ENCODE measurements at regions not wholly inside any gene's neighbourhood (a gene's known extent, or its start where the extent isn't known, plus 50 kb on each side); places are given as distances from the start of the nearest gene placed in this dataset.

DNA sequence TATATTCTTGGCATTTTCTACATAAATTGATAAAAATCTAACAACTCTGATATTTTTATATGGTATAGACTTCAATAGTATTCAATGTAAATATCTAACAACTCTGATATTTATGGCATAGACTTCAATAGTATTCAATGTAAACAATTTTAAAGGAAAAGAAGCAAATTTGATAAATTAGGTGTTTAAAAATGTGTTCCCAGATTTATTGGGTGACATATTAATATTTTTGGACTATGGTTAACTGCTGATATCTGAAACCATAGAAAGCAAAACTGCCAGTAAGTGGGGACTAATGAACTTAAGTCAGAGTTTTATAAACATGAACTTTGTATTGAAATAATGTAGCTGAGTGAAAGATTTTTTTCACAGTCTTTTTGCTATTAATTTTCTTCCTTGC lies 1576.0 kb upstream of the DDX18 start:
- Histone ChIP-seq H3K23ac (ENCODE audit: insufficient read length) (no peak overlapping the region), H3K18ac (ENCODE audit: extremely low read depth, low read length) (no peak overlapping the region), H3K79me1 (ENCODE audit: low read depth, low read length) (no peaks in the 10 kb centered on the region), H3K4me3 (ENCODE audit: extremely low read depth in 1 of 4, insufficient read depth in 2 of 4, low read depth in 3 of 4, low read length in 4 of 4) (no peak overlapping the region), H3K4me2 (ENCODE audit: insufficient read depth in 1 of 2, low read depth in 2 of 2, low read length in 2 of 2) (no peak overlapping the region), H3K23me2 (ENCODE audit: low read depth, low read length) (no peaks in the 10 kb centered on the region), H4K91ac (replicated peaks; ENCODE audit: insufficient read length, low read length) (no peak overlapping the region), H3K14ac (ENCODE audit: insufficient read length) (no peak overlapping the region), H2AK5ac (ENCODE audit: low read depth, low read length) (no peak overlapping the region), H3K27me3 (replicated peaks in 1 of 4; ENCODE audit: control insufficient read depth in 3 of 4, extremely low read depth in 1 of 4, insufficient read depth in 3 of 4, low read length in 3 of 4) (no peaks in the 10 kb centered on the region), H2BK12ac (ENCODE audit: low read depth, low read length) (no peak overlapping the region), H3K79me2 (ENCODE audit: control insufficient read depth in 1 of 2, insufficient read depth in 2 of 2, low read length in 2 of 2) (no peaks in the 10 kb centered on the region), H4K20me1 (replicated peaks in 1 of 2; ENCODE audit: control insufficient read depth in 1 of 2, insufficient read depth in 2 of 2, low read length in 2 of 2) (no peaks in the 10 kb centered on the region), H3K27ac (ENCODE audit: low read depth, low read length) (no peak overlapping the region), H3K9ac (replicated peaks in 1 of 4; ENCODE audit: extremely low read depth in 1 of 4, low read depth in 3 of 4, low read length in 3 of 4) (no peak overlapping the region), H3K4ac (replicated peaks; ENCODE audit: insufficient read length, low read depth, low read length) (no peak overlapping the region), H4K5ac (ENCODE audit: insufficient read length, low read depth, low read length) (no peak overlapping the region), H4K8ac (ENCODE audit: extremely low read depth, insufficient read depth, low read length) (no peak overlapping the region), H2BK5ac (ENCODE audit: low read depth, low read length) (no peak overlapping the region), H2BK20ac (ENCODE audit: low read length) (no peak overlapping the region), H2BK15ac (ENCODE audit: low read length) (no peak overlapping the region), H3K9me3 (ENCODE audit: insufficient read depth in 2 of 2, low read depth in 1 of 2, low read length in 1 of 2) (no peaks in the 10 kb centered on the region), H3K36me3 (ENCODE audit: control insufficient read depth in 2 of 4, insufficient read depth in 4 of 4, low read length in 3 of 4) (no peaks in the 10 kb centered on the region), H2AFZ (ENCODE audit: low read length) (no peak overlapping the region), H3K4me1 (replicated peaks in 1 of 4; ENCODE audit: control insufficient read depth in 3 of 4, insufficient read depth in 4 of 4, low read length in 3 of 4) (peaks cover 0 to 3% (median 0%) of the 10 kb centered on the region in 4 experiments; a peak in 1 of 7 replicates), H3K56ac (replicated peaks; ENCODE audit: insufficient read length, low read depth, low read length) (no peak overlapping the region), H2BK120ac (replicated peaks; ENCODE audit: low read depth, low read length) (no peak overlapping the region)
- FAIRE-seq (no peak), DNase-seq (ENCODE audit: low read depth in 1 of 2, low spot score in 2 of 2) (no peak)
- ChIA-PET CTCF (ENCODE audit: partially characterized antibody) (no interaction called here), POLR2A (ENCODE audit: partially characterized antibody) (no interaction called here)
- TF ChIP-seq RBBP5 (IDR thresholded peaks at IDR 0.05; ENCODE audit: borderline replicate concordance, low read depth, low read length) (no peak), TAF1 (IDR thresholded peaks at IDR 0.05; ENCODE audit: low read depth, low read length) (no peak), USF2 (IDR thresholded peaks at IDR 0.05; ENCODE audit: low read length) (no peak), ATF2 (IDR thresholded peaks at IDR 0.05; ENCODE audit: low read length) (no peak), NRF1 (IDR thresholded peaks at IDR 0.05; ENCODE audit: low read depth, low read length) (no peak), RAD21 (IDR thresholded peaks at IDR 0.05 in 1 of 2, conservative IDR thresholded peaks at IDR 0.05 in 1 of 2; ENCODE audit: low read depth in 2 of 2, low read length in 2 of 2) (no peak), SUZ12 (IDR thresholded peaks at IDR 0.05; ENCODE audit: low read length) (no peak), SP1 (IDR thresholded peaks at IDR 0.05; ENCODE audit: low read depth, low read length) (no peak), EGR1 (IDR thresholded peaks at IDR 0.05; ENCODE audit: borderline replicate concordance, low read depth, low read length) (no peak), CBX8 (IDR thresholded peaks at IDR 0.05; ENCODE audit: borderline replicate concordance, low read depth, low read length) (no peak), FOSL1 (IDR thresholded peaks at IDR 0.05; ENCODE audit: insufficient read depth, low read depth, low read length) (no peak), HDAC6 (IDR thresholded peaks at IDR 0.05; ENCODE audit: low read depth, low read length) (no peak), GABPA (IDR thresholded peaks at IDR 0.05; ENCODE audit: borderline replicate concordance, insufficient read depth, low read length) (no peak)

Data from H1 (cell line).